ENCODE measurements at regions not wholly inside any gene's neighbourhood (a gene's known extent, or its start where the extent isn't known, plus 50 kb on each side); places are given as distances from the start of the nearest gene placed in this dataset.

- no peak for DNase-seq (ENCODE audit: low spot score)
Observed at GRCh38 chr22:22744412-22745224, 100.2 kb downstream of the GGTLC2 start.

DNA sequence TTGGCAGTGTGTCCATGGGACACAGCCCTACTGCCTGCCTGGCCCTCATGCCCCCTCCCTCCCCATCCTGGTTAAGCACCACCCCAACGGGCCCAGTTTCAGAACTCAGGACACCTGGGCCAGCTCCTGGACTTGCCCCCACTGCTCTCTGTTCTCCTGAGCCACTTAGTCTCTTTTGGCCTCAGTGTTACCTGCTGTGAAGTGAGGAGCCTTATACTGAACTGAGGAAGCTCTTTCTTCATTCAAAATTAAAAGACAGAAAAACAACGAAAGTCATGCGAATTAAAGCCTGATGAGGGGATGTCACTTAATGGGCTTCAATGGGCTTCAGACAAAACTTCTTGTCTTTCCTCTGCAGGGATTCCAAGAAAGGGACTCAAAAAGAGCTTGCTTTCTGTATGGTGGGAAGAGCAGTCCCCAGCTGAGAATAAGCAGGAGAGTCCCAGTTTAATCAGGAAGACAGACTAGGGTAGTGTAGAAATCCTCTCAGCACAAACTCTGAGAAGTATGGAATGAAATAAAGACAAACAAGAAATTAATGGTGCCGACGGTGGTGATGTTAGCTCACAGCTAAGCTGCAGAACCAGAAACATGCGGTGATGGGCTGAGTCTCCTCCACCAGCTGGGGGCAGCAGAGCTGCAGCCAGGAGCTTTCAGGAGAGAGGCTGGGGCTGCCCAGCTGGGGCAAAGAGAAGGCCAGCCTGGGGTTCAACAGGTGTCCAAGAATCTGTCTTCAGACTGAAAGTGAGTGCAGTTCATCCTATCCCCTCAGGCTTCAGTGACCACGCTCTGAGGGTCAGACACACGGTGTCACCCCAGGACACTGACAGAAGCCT, 101.0 kb downstream of the GGTLC2 start:
- DNase-seq (ENCODE audit: low spot score), result no peak

- DNase-seq (ENCODE audit: low spot score), result no peak
Observed at GRCh38 chr22:22746061-22746962, 101.9 kb downstream of the GGTLC2 start.

DNA sequence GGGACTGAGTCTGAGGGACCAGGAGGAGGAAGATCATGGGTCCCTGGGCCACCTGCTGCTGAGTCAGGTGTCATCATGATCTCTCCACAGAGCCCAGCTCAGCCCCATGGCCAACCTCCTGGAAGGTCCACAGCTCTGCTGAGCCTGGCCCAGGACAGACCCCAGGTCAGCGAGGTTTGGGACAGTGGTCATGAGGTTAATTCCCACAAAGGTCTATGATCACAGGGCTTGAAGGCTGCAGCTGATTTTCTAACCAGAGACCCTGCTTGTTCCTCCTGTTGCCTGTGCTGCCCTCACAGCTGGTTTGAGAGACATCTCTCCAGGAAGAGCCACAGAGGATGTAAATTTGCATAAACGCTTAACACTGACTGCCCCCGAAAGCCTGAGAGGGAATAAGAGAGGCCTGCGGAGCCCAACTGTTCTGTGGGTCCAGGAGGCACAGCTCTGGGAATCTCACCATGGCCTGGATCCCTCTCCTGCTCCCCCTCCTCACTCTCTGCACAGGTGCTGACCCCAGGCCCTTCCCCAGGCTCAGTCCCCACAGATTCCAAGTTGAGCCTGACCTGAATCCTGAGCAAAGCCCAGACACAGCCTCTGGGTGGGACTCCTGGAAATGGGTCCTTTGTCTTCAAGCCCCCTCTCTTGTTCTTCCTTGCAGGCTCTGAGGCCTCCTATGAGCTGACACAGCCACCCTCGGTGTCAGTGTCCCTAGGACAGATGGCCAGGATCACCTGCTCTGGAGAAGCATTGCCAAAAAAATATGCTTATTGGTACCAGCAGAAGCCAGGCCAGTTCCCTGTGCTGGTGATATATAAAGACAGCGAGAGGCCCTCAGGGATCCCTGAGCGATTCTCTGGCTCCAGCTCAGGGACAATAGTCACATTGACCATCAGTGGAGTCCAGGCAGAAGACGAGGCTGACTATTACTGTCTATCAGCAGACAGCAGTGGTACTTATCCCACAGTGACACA, 102.8 kb downstream of the GGTLC2 start:
- no peak for DNase-seq (ENCODE audit: low spot score)

GRCh38 chr22:22748297-22748743, 103.9 kb downstream of the GGTLC2 start:
- peak; percentile 34 for DNase-seq (ENCODE audit: low spot score)

DNA sequence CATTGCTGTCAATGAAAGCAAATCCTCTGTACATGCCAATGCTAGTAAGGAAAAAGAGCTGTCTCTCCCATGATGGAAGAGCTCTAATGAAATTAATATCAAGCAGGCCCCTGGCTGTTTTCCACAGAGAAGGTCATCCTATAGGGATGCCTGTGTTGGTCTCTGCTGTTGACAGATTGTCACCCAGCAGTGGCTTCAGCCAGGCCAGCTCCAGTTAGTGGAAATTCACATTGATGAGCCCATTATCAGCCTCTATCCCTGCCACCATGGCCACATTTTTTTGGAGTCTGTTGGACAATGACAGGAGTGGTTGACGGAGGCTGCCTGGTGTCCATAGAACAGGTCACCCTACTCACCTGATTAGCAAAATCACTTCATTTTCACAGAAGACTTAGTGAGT, 104.3 kb downstream of the GGTLC2 start:
- DNase-seq (ENCODE audit: low spot score), result no peak

DNA sequence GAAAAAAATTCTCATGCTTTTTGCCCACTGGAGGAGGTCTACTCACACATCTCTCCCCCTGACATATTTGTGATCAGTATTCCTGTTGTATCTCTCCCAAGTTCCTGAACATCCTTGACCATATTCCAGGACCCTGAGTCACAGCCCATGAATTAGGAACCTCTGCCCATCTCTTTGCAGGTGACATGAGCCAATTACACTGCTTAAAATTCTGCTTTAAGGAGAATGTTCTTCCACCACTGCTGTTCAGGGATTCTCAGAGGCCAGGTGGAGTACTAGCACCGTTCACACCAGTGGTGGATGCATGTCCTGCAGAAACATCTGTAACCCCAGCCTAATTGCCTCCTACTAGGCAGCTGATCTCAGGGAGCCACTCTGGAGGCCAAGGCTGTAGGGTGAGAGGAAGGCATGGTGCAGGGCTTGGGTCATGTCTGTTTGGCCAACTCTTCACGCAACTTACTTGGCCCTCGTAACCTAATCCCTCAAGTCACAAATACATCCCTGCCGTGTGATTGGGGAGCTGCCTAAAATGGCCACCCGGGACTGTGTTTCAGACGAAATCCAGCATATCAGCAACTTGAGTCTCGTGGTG, 104.8 kb downstream of the GGTLC2 start:
- no peak for DNase-seq (ENCODE audit: low spot score)

GRCh38 chr22:22750335-22751042, 106.1 kb downstream of the GGTLC2 start:
- DNase-seq (ENCODE audit: low spot score), result no peak

DNA sequence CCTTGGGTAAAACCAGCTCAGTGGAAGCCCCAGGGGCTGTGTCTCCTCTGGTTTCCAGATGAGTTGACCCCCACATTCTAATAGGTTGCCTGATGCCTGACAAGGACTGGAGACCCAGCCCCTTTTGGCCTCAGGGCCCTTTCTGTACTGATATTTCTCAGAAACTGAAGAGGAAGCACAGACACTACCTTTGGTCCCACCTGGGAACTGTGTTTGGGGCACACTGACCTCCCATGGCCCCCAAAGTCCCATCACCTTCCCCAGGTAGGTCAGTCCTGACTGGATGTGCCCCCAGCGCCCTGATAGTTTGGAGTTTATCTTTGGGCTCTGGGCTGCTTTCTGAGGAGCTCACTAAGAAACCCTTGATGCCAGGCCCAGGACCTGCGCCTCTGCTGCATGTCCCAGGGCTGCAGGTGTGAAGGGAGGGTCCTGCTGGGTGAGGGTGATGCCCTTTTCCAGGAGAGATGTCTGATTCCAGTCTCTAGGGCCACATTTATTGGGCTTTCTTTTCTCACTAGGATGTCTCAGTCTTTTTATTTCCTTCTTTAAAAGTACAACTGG, 106.7 kb downstream of the GGTLC2 start:
- DNase-seq (ENCODE audit: low spot score), result no peak

DNA sequence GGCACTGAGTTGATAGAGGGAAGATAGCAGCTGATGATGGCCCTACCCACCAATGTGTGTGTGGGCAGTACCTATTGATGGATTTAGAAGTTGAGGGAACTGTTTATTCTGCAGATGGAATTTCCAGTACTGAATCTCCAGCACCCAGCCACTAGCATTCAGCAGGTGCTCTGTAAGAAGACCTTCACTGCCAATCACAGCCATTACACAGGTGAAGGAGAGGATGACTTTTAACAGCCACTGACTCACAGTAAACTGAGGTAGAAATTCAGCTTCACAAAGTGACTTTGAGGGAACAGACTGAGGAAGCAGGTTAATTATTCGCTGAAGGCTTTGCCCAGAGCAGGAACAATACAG, 107.8 kb downstream of the GGTLC2 start:
- no peak for DNase-seq (ENCODE audit: low spot score)

- peak; percentile 17 for DNase-seq (ENCODE audit: low spot score)
Observed at GRCh38 chr22:22752556-22753477, 108.4 kb downstream of the GGTLC2 start.

DNA sequence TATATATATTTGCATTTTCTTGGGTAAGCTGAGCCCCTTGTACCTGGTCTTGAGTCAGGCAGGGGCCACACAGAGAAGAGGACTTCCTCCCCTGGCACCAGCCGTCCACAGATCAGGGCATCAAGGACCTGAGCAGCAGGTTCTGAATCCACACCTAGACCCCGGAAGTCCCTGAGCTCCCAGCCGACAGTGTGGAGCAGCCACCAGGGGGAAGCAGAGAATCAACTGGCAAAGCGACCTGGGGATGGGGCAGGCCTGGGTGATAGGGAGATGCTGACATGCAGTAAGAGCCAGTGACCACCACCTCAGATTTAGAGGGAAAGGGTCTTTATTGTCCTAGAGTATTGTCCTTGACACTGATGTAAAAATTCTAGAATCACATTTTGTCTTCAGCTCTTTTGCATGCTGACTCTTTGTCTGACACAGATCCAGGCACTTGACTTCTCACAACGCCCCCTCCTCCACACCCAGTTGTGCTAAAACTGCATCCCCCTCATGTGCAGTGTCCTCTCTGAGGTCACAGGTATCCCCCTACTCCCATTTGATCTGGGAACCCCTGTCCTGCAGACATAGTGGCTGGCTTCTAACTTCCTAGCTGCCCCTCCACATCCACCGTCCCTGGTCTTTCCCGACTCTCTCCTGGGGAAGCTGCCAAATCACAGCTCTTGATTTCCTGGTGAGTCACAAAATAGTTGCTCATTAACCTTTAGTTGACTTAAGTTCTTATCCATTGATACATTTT, 109.3 kb downstream of the GGTLC2 start:
- DNase-seq (ENCODE audit: low spot score), result peak; percentile 31

- no peak for DNase-seq (ENCODE audit: low spot score)
Observed at GRCh38 chr22:22754268-22754657, 109.8 kb downstream of the GGTLC2 start.

DNA sequence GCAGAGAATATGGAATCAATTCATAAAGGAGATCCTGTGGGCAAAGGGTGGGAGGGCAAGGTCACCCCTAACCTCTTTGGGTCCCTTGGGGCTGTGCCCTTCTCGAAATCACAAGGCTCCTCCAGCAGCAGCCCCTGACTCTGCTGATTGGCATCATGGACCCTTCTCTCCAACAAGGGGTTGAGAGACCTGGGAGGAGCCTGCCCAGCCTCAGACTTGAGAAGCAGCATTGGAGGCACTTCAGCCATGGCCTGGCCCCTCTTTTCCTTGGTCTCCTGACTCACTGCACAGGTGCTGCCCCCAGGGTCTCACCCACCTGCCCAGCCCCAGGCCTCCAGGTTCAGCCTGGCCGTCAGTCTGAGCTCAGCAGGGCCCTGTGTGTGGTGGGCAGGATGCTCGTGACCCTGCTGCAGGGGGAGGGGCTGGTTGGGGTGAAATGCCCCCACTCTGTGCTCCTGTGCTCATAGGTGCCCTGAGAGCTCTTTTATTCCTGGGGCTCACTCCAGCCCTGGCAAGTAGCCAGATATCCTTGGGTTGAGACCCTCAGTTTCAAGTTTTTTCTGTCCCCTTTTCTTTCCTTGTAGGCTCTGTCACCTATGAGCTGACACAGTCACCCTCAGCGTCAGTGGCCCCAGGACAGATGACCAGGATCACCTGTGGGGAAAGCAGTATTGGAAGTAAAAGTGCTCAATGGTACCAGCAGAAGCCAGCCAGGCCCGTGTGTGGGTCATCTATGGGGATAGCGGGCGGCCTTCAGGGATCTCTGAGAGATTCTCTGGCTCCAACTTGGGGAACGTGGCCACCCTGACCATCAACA, 110.8 kb downstream of the GGTLC2 start:
- no peak for DNase-seq (ENCODE audit: low spot score)

GRCh38 chr22:22755778-22756100, 111.3 kb downstream of the GGTLC2 start:
- DNase-seq (ENCODE audit: low spot score), result no peak

- no peak for DNase-seq (ENCODE audit: low spot score)
Observed at GRCh38 chr22:22756109-22756508, 111.7 kb downstream of the GGTLC2 start.
